SU-DHL-6 (cell line): ENCODE measurements at regions not wholly inside any gene's neighbourhood (a gene's known extent, or its start where the extent isn't known, plus 50 kb on each side); places are given as distances from the start of the nearest gene placed in this dataset.
"Not testable (repeated sequence)": the region's sequence is repeated elsewhere in the genome, so short reads cannot be mapped to it uniquely, and the experiment has no call there.

ENCODE experiments used
- H2AFZ ChIP-seq: fragments of 200-600 bp; sonication (generic); 2 replicates; pipeline ENCODE4 v1.6.1; 2014; ENCODE audit warnings: low read depth, mild to moderate bottlenecking, moderate library complexity, mixed read lengths, antibody characterized with exemption, low read length; ENCODE audit not compliant: severe bottlenecking
- H3F3A ChIP-seq: fragments of 200-600 bp; shearing (Covaris generic); 2 replicates; pipeline ENCODE4 v1.6.0; 2016; ENCODE audit warnings: antibody characterized with exemption, mild to moderate bottlenecking; ENCODE audit not compliant: insufficient read depth
- H3K27ac ChIP-seq: fragments of 200-600 bp; sonication (generic); 2 replicates; pipeline ENCODE4 v1.5.1; 2016; ENCODE audit warnings: low read depth, mild to moderate bottlenecking, low read length, moderate library complexity, mixed read lengths
- H3K27me3 ChIP-seq: fragments of 200-600 bp; sonication (generic), shearing (Covaris generic); 2 replicates; pipeline ENCODE4 v1.6.0; 2014; ENCODE audit warnings: mild to moderate bottlenecking, low read length
- H3K36me3 ChIP-seq: fragments of 200-600 bp; sonication (generic); 2 replicates; pipeline ENCODE4 v1.6.1; 2014; ENCODE audit warnings: mild to moderate bottlenecking, low read length, mixed read lengths
- H3K4me2 ChIP-seq: fragments of 300-600, 200-600 bp; shearing (Covaris generic), sonication (generic); 2 replicates; pipeline ENCODE4 v1.6.0; 2014; ENCODE audit warnings: low read length, low read depth, mild to moderate bottlenecking; ENCODE audit not compliant: poor library complexity, severe bottlenecking
- H3K4me3 ChIP-seq: fragments of 200-600 bp; sonication (generic); 2 replicates; pipeline ENCODE4 v1.5.1; 2014; ENCODE audit warnings: antibody characterized with exemption, low read length, mild to moderate bottlenecking, mixed read lengths; ENCODE audit not compliant: insufficient read depth, poor library complexity, severe bottlenecking
- H3K79me2 ChIP-seq: fragments of 200-600 bp; sonication (generic); 2 replicates; pipeline ENCODE4 v1.6.1; 2014; ENCODE audit warnings: mild to moderate bottlenecking, low read length, moderate library complexity; ENCODE audit not compliant: insufficient read depth
- H3K9ac ChIP-seq: fragments of 200-600 bp; sonication (generic); 2 replicates; pipeline ENCODE4 v1.7.0; 2014; ENCODE audit warnings: mild to moderate bottlenecking, low read length
- H3K9me2 ChIP-seq: fragments of 200-600 bp; sonication (generic); replicated peaks from 2 replicates; pipeline ENCODE4 v1.6.1; 2014; ENCODE audit warnings: low read length; ENCODE audit not compliant: insufficient read depth
- H3K9me3 ChIP-seq: fragments of 200-600 bp; sonication (generic); 2 replicates; pipeline ENCODE4 v1.6.1; 2014; ENCODE audit warnings: low read length, mixed read lengths; ENCODE audit not compliant: insufficient read depth
- H4K20me1 ChIP-seq: fragments of 200-600 bp; sonication (generic); 2 replicates; pipeline ENCODE4 v1.6.1; 2014; ENCODE audit warnings: low read depth, mild to moderate bottlenecking, antibody characterized with exemption, low read length, moderate library complexity, mixed read lengths
- CTCF ChIP-seq: fragments of 200-600 bp; sonication (generic); IDR thresholded peaks from one replicate; pipeline ENCODE4 v1.5.1; 2017; ENCODE audit warnings: antibody characterized with exemption, mild to moderate bottlenecking, low read length, moderate library complexity; ENCODE audit not compliant: insufficient read depth, poor library complexity, severe bottlenecking
- EZH2phosphoT487 ChIP-seq: fragments of 200-600 bp; sonication (generic), shearing (Covaris generic); conservative IDR thresholded peaks from 2 replicates; pipeline ENCODE4 v1.6.1; 2018; ENCODE audit warnings: mild to moderate bottlenecking, antibody characterized with exemption, low read length, moderate library complexity, mixed read lengths

GRCh38 chr7:49660170-49660783 lies 113.2 kb upstream of the VWC2 start:
- Histone ChIP-seq H3F3A (no peaks in the 10 kb centered on the region), H3K27ac (no peak overlapping the region), H3K9ac (no peak overlapping the region), H3K36me3 (no peaks in the 10 kb centered on the region), H3K9me2 (no peaks in the 10 kb centered on the region), H3K4me2 (no peak overlapping the region), H3K27me3 (no peaks in the 10 kb centered on the region), H2AFZ (no peak overlapping the region), H4K20me1 (no peaks in the 10 kb centered on the region), H3K9me3 (no peaks in the 10 kb centered on the region), H3K4me3 (no peak overlapping the region), H3K79me2 (no peaks in the 10 kb centered on the region)
- TF ChIP-seq EZH2phosphoT487, result no peak

- H2AFZ ChIP-seq, result no peak overlapping the region
- no peaks in the 10 kb centered on the region for H3K79me2 ChIP-seq
- no peak for TF ChIP-seq EZH2phosphoT487
- TF ChIP-seq CTCF, result no peak
- H3K4me2 ChIP-seq, result no peak overlapping the region
- no peak overlapping the region for H3K4me3 ChIP-seq
- H3K36me3 ChIP-seq, result no peaks in the 10 kb centered on the region
- no peak overlapping the region for H3K9ac ChIP-seq
- H3K9me3 ChIP-seq, result no peaks in the 10 kb centered on the region
- H4K20me1 ChIP-seq, result no peaks in the 10 kb centered on the region
- no peaks in the 10 kb centered on the region for H3K27me3 ChIP-seq
- no peaks in the 10 kb centered on the region for H3F3A ChIP-seq
- H3K9me2 ChIP-seq, result no peaks in the 10 kb centered on the region
- H3K27ac ChIP-seq, result no peak overlapping the region
Observed at GRCh38 chr7:49660976-49661375, 112.5 kb upstream of the VWC2 start.

GRCh38 chr7:49665963-49666362 lies 107.5 kb upstream of the VWC2 start:
- H3K36me3 ChIP-seq, H3K9me3 ChIP-seq, H3K27ac ChIP-seq, H3K9me2 ChIP-seq, H3K9ac ChIP-seq, H3K4me2 ChIP-seq, H3K79me2 ChIP-seq, H3K27me3 ChIP-seq, H3F3A ChIP-seq, H2AFZ ChIP-seq, H4K20me1 ChIP-seq, H3K4me3 ChIP-seq: not testable (repeated sequence)

- no peak overlapping the region for H2AFZ ChIP-seq
- H3K27ac ChIP-seq, result no peak overlapping the region
- H3K9ac ChIP-seq, result no peak overlapping the region
- H3K36me3 ChIP-seq, result no peaks in the 10 kb centered on the region
- H3F3A ChIP-seq, result no peaks in the 10 kb centered on the region
- no peaks in the 10 kb centered on the region for H3K9me2 ChIP-seq
- H3K9me3 ChIP-seq, result no peaks in the 10 kb centered on the region
- no peaks in the 10 kb centered on the region for H3K27me3 ChIP-seq
- H3K79me2 ChIP-seq, result no peaks in the 10 kb centered on the region
- H4K20me1 ChIP-seq, result no peaks in the 10 kb centered on the region
- H3K4me3 ChIP-seq, result no peak overlapping the region
- H3K4me2 ChIP-seq, result no peak overlapping the region
- TF ChIP-seq CTCF, result no peak
- TF ChIP-seq EZH2phosphoT487, result no peak
Observed at GRCh38 chr7:49666764-49667163, 106.7 kb upstream of the VWC2 start.
